PC-3 (cell line): ENCODE measurements at regions not wholly inside any gene's neighbourhood (a gene's known extent, or its start where the extent isn't known, plus 50 kb on each side); places are given as distances from the start of the nearest gene placed in this dataset.

Experiments used
- ATAC-seq: fragments of 200-7000 bp; cut with Tn5 transposase; 2 replicates; pipeline ENCODE4 v1.9.1; 2020; ENCODE audit warnings: mild to moderate bottlenecking, moderate library complexity
- BruUV-seq: library from RNA; stranded (reverse); fragments of 400-500 nt; replicated peaks from 2 replicates; lab custom pipeline; 2021; lab: Mats Ljungman, UMichigan
- CTCF ChIA-PET: fragments of 300-600 bp; sonication (Branson Sonifier 250); formaldehyde crosslinking; loops from one replicate; lab custom pipeline; 2022; ENCODE audit warnings: antibody characterized with exemption; lab: Charles Lee
- POLR2A ChIA-PET: fragments of 300-600 bp; sonication (Branson Sonifier 250); formaldehyde crosslinking; loops from one replicate; lab custom pipeline; 2022; ENCODE audit warnings: antibody characterized with exemption; ENCODE audit not compliant: unreplicated experiment; lab: Charles Lee
- DNase-seq: peaks from one replicate; pipeline ENCODE4 v3.0.0-alpha.2; 2015
- H2AFZ ChIP-seq: fragments of 300-600 bp; sonication (generic); 2 replicates; pipeline ENCODE4 v1.6.0; 2016; ENCODE audit warnings: antibody characterized with exemption, low read length
- H3F3A ChIP-seq: fragments of 300-600 bp; sonication (generic); one replicate; pipeline ENCODE4 v1.6.0; 2017; ENCODE audit warnings: antibody characterized with exemption, low read length, control low read depth, mild to moderate bottlenecking; ENCODE audit not compliant: unreplicated experiment
- H3K27ac ChIP-seq: fragments of 300-600 bp; sonication (generic); 2 replicates; pipeline ENCODE4 v1.5.1; 2016; ENCODE audit warnings: mild to moderate bottlenecking, low read length
- H3K27me3 ChIP-seq: fragments of 300-600 bp; sonication (generic); 2 replicates; pipeline ENCODE4 v1.6.1; 2016; ENCODE audit warnings: low read length, mixed read lengths
- H3K36me3 ChIP-seq: fragments of 300-600 bp; sonication (generic); 2 replicates; pipeline ENCODE4 v1.6.1; 2016; ENCODE audit warnings: low read depth, mixed run types, low read length, mixed read lengths
- H3K4me1 ChIP-seq: fragments of 300-600 bp; sonication (generic); 2 replicates; pipeline ENCODE4 v1.5.1; 2016; ENCODE audit warnings: low read length; ENCODE audit not compliant: insufficient read depth
- H3K4me2 ChIP-seq: fragments of 300-600 bp; sonication (generic); 2 replicates; pipeline ENCODE4 v1.6.0; 2016; ENCODE audit warnings: low read length
- H3K4me3 ChIP-seq: fragments of 300-600 bp; sonication (generic); 2 replicates; pipeline ENCODE4 v1.5.1; 2016; ENCODE audit warnings: mild to moderate bottlenecking, low read length, mixed read lengths
- H3K79me2 ChIP-seq: fragments of 300-600 bp; sonication (generic); 2 replicates; pipeline ENCODE4 v1.6.1; 2017; ENCODE audit warnings: low read length, mixed read lengths
- H3K9ac ChIP-seq: fragments of 300-600 bp; sonication (generic); 2 replicates; pipeline ENCODE4 v1.6.0; 2016; ENCODE audit warnings: mild to moderate bottlenecking, low read length
- H3K9me2 ChIP-seq: fragments of 300-600 bp; sonication (generic); replicated peaks from 2 replicates; pipeline ENCODE4 v1.6.1; 2016; ENCODE audit warnings: mixed run types, low read length, mixed read lengths
- H3K9me3 ChIP-seq: fragments of 300-600 bp; sonication (generic); 2 replicates; pipeline ENCODE4 v1.6.1; 2016; ENCODE audit warnings: low read length, mixed read lengths
- H4K20me1 ChIP-seq: fragments of 300-600 bp; sonication (generic); 2 replicates; pipeline ENCODE4 v1.6.1; 2016; ENCODE audit warnings: low read length, mixed read lengths
- CTCF ChIP-seq: fragments of 300-600 bp; sonication (generic); conservative IDR thresholded peaks from 2 replicates; pipeline ENCODE4 v1.5.1; 2017; ENCODE audit warnings: antibody characterized with exemption, low read depth, mild to moderate bottlenecking, low read length
- EZH2 ChIP-seq: fragments of 300-600 bp; sonication (generic); IDR thresholded peaks from one replicate; pipeline ENCODE4 v1.6.1; 2017; ENCODE audit warnings: antibody characterized with exemption, mild to moderate bottlenecking, low read length; ENCODE audit not compliant: unreplicated experiment
- EZH2phosphoT487 ChIP-seq: fragments of 300-600 bp; sonication (generic); IDR thresholded peaks from 2 replicates; pipeline ENCODE4 v1.6.1; 2018; ENCODE audit warnings: mild to moderate bottlenecking, antibody characterized with exemption, low read length, borderline replicate concordance
- intact Hi-C: fragments of 100-400 bp; cut with micrococcal nuclease; formaldehyde crosslinking; loops from 2 replicates; pipeline ENCODE4 v1.9.0; 2023

GRCh38 chr7:138278601-138279000, 181.5 kb upstream of the TRIM24 start:
- POLR2A ChIA-PET = no interaction called here

GRCh38 chr7:138282997-138283396, 177.1 kb upstream of the TRIM24 start:
- no peak overlapping the region for H3K27ac ChIP-seq
- no peaks in the 10 kb centered on the region for H3K27me3 ChIP-seq
- CTCF ChIA-PET = no interaction called here
- no peak for TF ChIP-seq CTCF
- no peak for TF ChIP-seq EZH2
- no peak for TF ChIP-seq EZH2phosphoT487
- H3F3A ChIP-seq = no peaks in the 10 kb centered on the region
- no peak for DNase-seq
- H3K4me1 ChIP-seq = peaks cover 4% of the 10 kb centered on the region; the same call in 1 of the 2 replicates
- intact Hi-C loops = no loop called here
- POLR2A ChIA-PET = interaction anchor here (0.7 kb wide), 1 partner anchor 20 kb away, joined by 16 read pairs; no protein-coding TSS in a partner anchor
- no peak overlapping the region for H3K9ac ChIP-seq
- ATAC-seq = no peak
- no peaks in the 10 kb centered on the region for H3K79me2 ChIP-seq
- H3K9me3 ChIP-seq = no peaks in the 10 kb centered on the region
- no peaks in the 10 kb centered on the region for H3K9me2 ChIP-seq
- H2AFZ ChIP-seq = no peak overlapping the region
- no peaks in the 10 kb centered on the region for H3K36me3 ChIP-seq
- BruUV-seq = no TSS peak
- no peak overlapping the region for H3K4me2 ChIP-seq
- H4K20me1 ChIP-seq = no peaks in the 10 kb centered on the region
- no peak overlapping the region for H3K4me3 ChIP-seq

More at GRCh38 chr7:138278601-138279000, 181.5 kb upstream of the TRIM24 start:
- no peaks in the 10 kb centered on the region for H3F3A ChIP-seq
- H3K27me3 ChIP-seq = no peaks in the 10 kb centered on the region
- H3K27ac ChIP-seq = no peak overlapping the region
- no TSS peak for BruUV-seq
- H4K20me1 ChIP-seq = no peaks in the 10 kb centered on the region
- H3K36me3 ChIP-seq = no peaks in the 10 kb centered on the region
- no peaks in the 10 kb centered on the region for H3K79me2 ChIP-seq
- H3K9me3 ChIP-seq = no peaks in the 10 kb centered on the region
- no peaks in the 10 kb centered on the region for H3K9me2 ChIP-seq
- CTCF ChIA-PET = no interaction called here
- no peak overlapping the region for H3K4me3 ChIP-seq
- TF ChIP-seq CTCF (no peak), EZH2phosphoT487 (no peak), EZH2 (no peak)
- no peak overlapping the region for H3K4me2 ChIP-seq
- H3K9ac ChIP-seq = no peak overlapping the region
- peak; percentile 60 for DNase-seq
- ATAC-seq = peak; percentile 31; the same call in 1 of the 2 replicates
- no peak overlapping the region for H2AFZ ChIP-seq
- intact Hi-C loops = no loop called here
- H3K4me1 ChIP-seq = peaks cover 4% of the 10 kb centered on the region; the same call in 1 of the 2 replicates

- Histone ChIP-seq H3K4me3 (no peak overlapping the region), H3F3A (no peaks in the 10 kb centered on the region), H3K4me2 (no peak overlapping the region), H3K4me1 (no peaks in the 10 kb centered on the region), H3K9ac (no peak overlapping the region), H3K27me3 (no peaks in the 10 kb centered on the region), H3K9me2 (no peaks in the 10 kb centered on the region), H4K20me1 (no peaks in the 10 kb centered on the region), H3K27ac (no peak overlapping the region), H2AFZ (no peak overlapping the region), H3K9me3 (no peaks in the 10 kb centered on the region), H3K79me2 (no peaks in the 10 kb centered on the region), H3K36me3 (no peaks in the 10 kb centered on the region)
- DNase-seq = no peak
- CTCF ChIA-PET = no interaction called here
- no TSS peak for BruUV-seq
- intact Hi-C loops = no loop called here
- no peak for ATAC-seq
- POLR2A ChIA-PET = no interaction called here
- TF ChIP-seq EZH2phosphoT487 (no peak), EZH2 (no peak), CTCF (no peak)
Measured at GRCh38 chr7:138285129-138285528, 174.9 kb upstream of the TRIM24 start.
